ENCODE measurements at regions not wholly inside any gene's neighbourhood (a gene's known extent, or its start where the extent isn't known, plus 50 kb on each side); places are given as distances from the start of the nearest gene placed in this dataset.

- no CpG with 5 or more reads among the region's 1 CpG for WGBS, 2 experiments (ENCODE audit: insufficient coverage in 1 of 2, insufficient read length in 1 of 2)
- Histone ChIP-seq H3K27ac (ENCODE audit: low read depth, low read length) (no peak overlapping the region), H3K4me1 (ENCODE audit: control insufficient read depth, insufficient read depth, low read length) (no peaks in the 10 kb centered on the region), H3K9me3 (ENCODE audit: control insufficient read depth, low read length) (no peaks in the 10 kb centered on the region), H3K36me3 (ENCODE audit: control insufficient read depth, insufficient read depth, low read length) (no peaks in the 10 kb centered on the region), H3K4me3 (ENCODE audit: low read length) (no peak overlapping the region), H3K27me3 (ENCODE audit: control insufficient read depth, insufficient read depth, low read length, poor library complexity, severe bottlenecking) (no peaks in the 10 kb centered on the region), H3K9ac (ENCODE audit: extremely low read depth, low read length, poor library complexity, severe bottlenecking) (no peak overlapping the region)
- Mint-ChIP-seq H3K4me3 (no peak overlapping the region), H3K27me3 (ENCODE audit: insufficient read depth) (peaks cover 33% of the 10 kb centered on the region), H3K4me1 (peaks cover 38% of the 10 kb centered on the region), H3K27ac (no peak overlapping the region), H3K36me3 (ENCODE audit: low read depth) (no peaks in the 10 kb centered on the region), H3K9me3 (no peaks in the 10 kb centered on the region)
- TF ChIP-seq CTCF (conservative IDR thresholded peaks at IDR 0.05), result no peak
- DNase-seq, result no peak
Observed at GRCh38 chrX:20529711-20530110, 263.0 kb upstream of the RPS6KA3 start.

GRCh38 chrX:20529301-20529700 is 262.6 kb upstream of the RPS6KA3 start:
- Mint-ChIP-seq H3K27ac (no peak overlapping the region), H3K9me3 (no peaks in the 10 kb centered on the region), H3K27me3 (ENCODE audit: insufficient read depth) (peaks cover 33% of the 10 kb centered on the region), H3K4me1 (peaks cover 34% of the 10 kb centered on the region), H3K4me3 (no peak overlapping the region), H3K36me3 (ENCODE audit: low read depth) (no peaks in the 10 kb centered on the region)
- H3K9me3 ChIP-seq (ENCODE audit: control insufficient read depth, low read length), result no peaks in the 10 kb centered on the region
- no peak for DNase-seq
- H3K4me3 ChIP-seq (ENCODE audit: low read length), result no peak overlapping the region
- no peaks in the 10 kb centered on the region for H3K4me1 ChIP-seq (ENCODE audit: control insufficient read depth, insufficient read depth, low read length)
- no peak overlapping the region for H3K9ac ChIP-seq (ENCODE audit: extremely low read depth, low read length, poor library complexity, severe bottlenecking)
- no peak overlapping the region for H3K27ac ChIP-seq (ENCODE audit: low read depth, low read length)
- TF ChIP-seq CTCF (conservative IDR thresholded peaks at IDR 0.05), result no peak
- H3K27me3 ChIP-seq (ENCODE audit: control insufficient read depth, insufficient read depth, low read length, poor library complexity, severe bottlenecking), result no peaks in the 10 kb centered on the region
- WGBS, 2 experiments (ENCODE audit: insufficient coverage in 1 of 2, insufficient read length in 1 of 2), result 68 to 86% methylated on average over 1 to 9 of the region's 9 CpGs
- no peaks in the 10 kb centered on the region for H3K36me3 ChIP-seq (ENCODE audit: control insufficient read depth, insufficient read depth, low read length)

- no peaks in the 10 kb centered on the region for H3K9me3 ChIP-seq (ENCODE audit: control insufficient read depth, low read length)
- H3K9me3 Mint-ChIP-seq, result no peaks in the 10 kb centered on the region
- H3K27me3 Mint-ChIP-seq (ENCODE audit: insufficient read depth), result peaks cover 20% of the 10 kb centered on the region
- no peak overlapping the region for H3K9ac ChIP-seq (ENCODE audit: extremely low read depth, low read length, poor library complexity, severe bottlenecking)
- H3K4me1 ChIP-seq (ENCODE audit: control insufficient read depth, insufficient read depth, low read length), result no peaks in the 10 kb centered on the region
- TF ChIP-seq CTCF (conservative IDR thresholded peaks at IDR 0.05), result peak; percentile 81
- no peak overlapping the region for H3K27ac ChIP-seq (ENCODE audit: low read depth, low read length)
- H3K36me3 ChIP-seq (ENCODE audit: control insufficient read depth, insufficient read depth, low read length), result no peaks in the 10 kb centered on the region
- no peak overlapping the region for H3K4me3 Mint-ChIP-seq
- peaks cover 30% of the 10 kb centered on the region for H3K4me1 Mint-ChIP-seq
- H3K27me3 ChIP-seq (ENCODE audit: control insufficient read depth, insufficient read depth, low read length, poor library complexity, severe bottlenecking), result no peaks in the 10 kb centered on the region
- 33 to 38% methylated on average over 1 to 3 of the region's 3 CpGs for WGBS, 2 experiments (ENCODE audit: insufficient coverage in 1 of 2, insufficient read length in 1 of 2)
- DNase-seq, result no peak
- no peak overlapping the region for H3K27ac Mint-ChIP-seq
- no peaks in the 10 kb centered on the region for H3K36me3 Mint-ChIP-seq (ENCODE audit: low read depth)
- H3K4me3 ChIP-seq (ENCODE audit: low read length), result no peak overlapping the region
Observed at GRCh38 chrX:20527558-20528011, 260.9 kb upstream of the RPS6KA3 start.
